SH-SY5Y (cell line): ENCODE measurements at regions not wholly inside any gene's neighbourhood (a gene's known extent, or its start where the extent isn't known, plus 50 kb on each side); places are given as distances from the start of the nearest gene placed in this dataset.

ENCODE experiments used
- GATA2 ChIP-seq: IDR thresholded peaks from 2 replicates; pipeline ENCODE4 v1.6.1; 2011; ENCODE audit warnings: mild to moderate bottlenecking, low read depth, low read length
- GATA3 ChIP-seq: IDR thresholded peaks from 2 replicates; pipeline ENCODE4 v1.6.1; 2011; ENCODE audit warnings: low read depth, mild to moderate bottlenecking, low read length, moderate library complexity

DNA sequence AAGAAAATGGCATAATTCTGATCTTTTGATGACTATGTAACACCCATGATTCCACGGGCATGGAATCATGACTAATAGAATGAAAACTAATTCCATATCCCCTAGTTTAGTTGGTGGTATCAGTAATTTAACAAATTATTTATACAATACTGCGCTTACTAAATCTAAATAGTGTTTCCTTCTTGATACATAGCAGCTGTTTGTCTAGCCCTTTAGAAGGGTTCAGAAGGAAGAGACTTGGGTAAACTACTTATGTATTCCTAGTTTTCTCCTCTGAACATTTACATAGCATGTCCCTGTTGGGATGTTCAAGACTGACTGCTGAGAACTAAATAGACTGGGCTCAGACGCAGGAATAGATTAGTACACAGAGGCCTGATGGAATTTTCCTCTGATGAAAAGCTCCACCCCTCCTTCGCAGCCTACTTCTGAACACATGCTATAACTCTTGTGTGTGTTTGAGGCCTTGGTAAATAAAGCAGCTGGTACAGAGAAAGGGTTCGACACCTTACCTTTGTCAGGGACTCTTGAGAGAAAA lies 330.6 kb upstream of the LMCD1 start:
- TF ChIP-seq GATA3 (no peak), GATA2 (no peak)
